ENCODE measurements at regions not wholly inside any gene's neighbourhood (a gene's known extent, or its start where the extent isn't known, plus 50 kb on each side); places are given as distances from the start of the nearest gene placed in this dataset.

DNA sequence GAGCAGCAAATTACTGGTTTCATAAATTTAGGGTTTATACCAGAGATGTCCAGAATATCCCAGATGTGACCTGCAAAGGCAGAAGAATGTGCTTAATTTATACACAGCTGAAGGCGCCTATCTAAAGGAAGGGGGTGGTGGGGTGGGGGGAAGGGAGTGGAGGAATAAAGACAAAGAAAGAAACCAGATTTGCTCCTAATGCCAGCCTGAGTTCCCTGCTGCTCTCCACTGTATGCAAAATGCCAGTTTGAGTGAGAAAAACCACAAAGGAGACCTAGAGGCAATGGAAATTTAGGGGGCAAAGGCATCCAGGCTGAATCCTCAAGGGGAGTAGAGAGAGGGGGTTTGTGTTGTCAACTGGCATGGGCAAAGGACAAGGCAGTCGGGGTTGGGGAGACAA is 161.5 kb upstream of the TOX3 start:
- H3F3A ChIP-seq (ENCODE audit: insufficient read depth, low read length) = no peaks in the 10 kb centered on the region
- no peaks in the 10 kb centered on the region for H3K9me3 ChIP-seq (ENCODE audit: low read length)
- no peaks in the 10 kb centered on the region for H4K20me1 ChIP-seq (ENCODE audit: insufficient read depth, low read length)
- no peaks in the 10 kb centered on the region for H3K4me1 ChIP-seq (ENCODE audit: insufficient read depth, low read length, severe bottlenecking)
- no peaks in the 10 kb centered on the region for H3K27me3 ChIP-seq (ENCODE audit: insufficient read depth, low read length)
- no peaks in the 10 kb centered on the region for H3K36me3 ChIP-seq (ENCODE audit: insufficient read depth, low read length)
- no peak overlapping the region for H3K27ac ChIP-seq (ENCODE audit: low read depth, low read length, poor library complexity, severe bottlenecking)
- no peak overlapping the region for H2AFZ ChIP-seq (ENCODE audit: low read length)
- TF ChIP-seq, protein P1, sequence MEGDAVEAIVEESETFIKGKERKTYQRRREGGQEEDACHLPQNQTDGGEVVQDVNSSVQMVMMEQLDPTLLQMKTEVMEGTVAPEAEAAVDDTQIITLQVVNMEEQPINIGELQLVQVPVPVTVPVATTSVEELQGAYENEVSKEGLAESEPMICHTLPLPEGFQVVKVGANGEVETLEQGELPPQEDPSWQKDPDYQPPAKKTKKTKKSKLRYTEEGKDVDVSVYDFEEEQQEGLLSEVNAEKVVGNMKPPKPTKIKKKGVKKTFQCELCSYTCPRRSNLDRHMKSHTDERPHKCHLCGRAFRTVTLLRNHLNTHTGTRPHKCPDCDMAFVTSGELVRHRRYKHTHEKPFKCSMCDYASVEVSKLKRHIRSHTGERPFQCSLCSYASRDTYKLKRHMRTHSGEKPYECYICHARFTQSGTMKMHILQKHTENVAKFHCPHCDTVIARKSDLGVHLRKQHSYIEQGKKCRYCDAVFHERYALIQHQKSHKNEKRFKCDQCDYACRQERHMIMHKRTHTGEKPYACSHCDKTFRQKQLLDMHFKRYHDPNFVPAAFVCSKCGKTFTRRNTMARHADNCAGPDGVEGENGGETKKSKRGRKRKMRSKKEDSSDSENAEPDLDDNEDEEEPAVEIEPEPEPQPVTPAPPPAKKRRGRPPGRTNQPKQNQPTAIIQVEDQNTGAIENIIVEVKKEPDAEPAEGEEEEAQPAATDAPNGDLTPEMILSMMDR (IDR thresholded peaks at IDR 0.05; ENCODE audit: low read length) = no peak
- no peak overlapping the region for H3K4me3 ChIP-seq (ENCODE audit: low read depth, low read length, poor library complexity, severe bottlenecking)
- no peak overlapping the region for H3K4me2 ChIP-seq (ENCODE audit: low read length)
- H3K79me2 ChIP-seq (ENCODE audit: insufficient read depth, low read length) = no peaks in the 10 kb centered on the region
- no peak overlapping the region for H3K9ac ChIP-seq (ENCODE audit: low read length)
- no peaks in the 10 kb centered on the region for H3K9me2 ChIP-seq (ENCODE audit: low read depth, low read length)

DNA sequence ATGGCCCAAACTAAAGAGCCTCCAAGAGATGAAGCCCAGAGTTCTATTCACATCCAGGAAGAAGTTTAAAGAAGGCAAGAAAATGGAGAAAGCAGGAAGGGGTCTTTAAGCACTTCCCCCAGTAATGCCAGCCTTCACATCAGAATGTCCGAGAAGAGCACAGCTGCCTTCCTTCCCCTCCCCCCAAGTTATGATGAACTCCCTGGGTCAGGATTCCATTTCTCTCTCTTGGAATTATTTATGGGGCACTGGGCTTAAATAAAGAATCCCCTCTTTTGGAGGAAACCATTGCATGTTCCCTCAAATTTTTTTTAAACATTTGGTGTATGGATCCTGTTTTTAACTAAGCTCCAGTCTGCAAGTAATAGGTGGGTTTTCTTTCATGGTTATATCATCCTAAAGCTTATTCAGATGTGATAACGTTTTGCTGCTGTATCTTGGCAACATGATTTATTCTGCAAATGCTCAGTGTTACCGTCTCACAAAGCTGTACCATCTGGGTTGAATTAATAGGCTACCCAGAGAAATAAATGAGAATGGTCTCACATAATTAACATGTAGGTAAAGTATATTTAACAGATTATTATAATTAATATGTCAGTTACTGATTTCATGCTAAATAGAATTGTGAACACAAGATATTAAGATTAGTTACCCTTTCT is 160.9 kb upstream of the TOX3 start:
- Histone ChIP-seq H3K4me3 (ENCODE audit: low read depth, low read length, poor library complexity, severe bottlenecking) (no peak overlapping the region), H3K27ac (ENCODE audit: low read depth, low read length, poor library complexity, severe bottlenecking) (no peak overlapping the region), H4K20me1 (ENCODE audit: insufficient read depth, low read length) (no peaks in the 10 kb centered on the region), H3K36me3 (ENCODE audit: insufficient read depth, low read length) (no peaks in the 10 kb centered on the region), H3K79me2 (ENCODE audit: insufficient read depth, low read length) (no peaks in the 10 kb centered on the region), H3K27me3 (ENCODE audit: insufficient read depth, low read length) (no peaks in the 10 kb centered on the region), H2AFZ (ENCODE audit: low read length) (no peak overlapping the region), H3K9ac (ENCODE audit: low read length) (no peak overlapping the region), H3K4me2 (ENCODE audit: low read length) (no peak overlapping the region), H3F3A (ENCODE audit: insufficient read depth, low read length) (no peaks in the 10 kb centered on the region), H3K9me3 (ENCODE audit: low read length) (no peaks in the 10 kb centered on the region), H3K9me2 (ENCODE audit: low read depth, low read length) (no peaks in the 10 kb centered on the region), H3K4me1 (ENCODE audit: insufficient read depth, low read length, severe bottlenecking) (no peaks in the 10 kb centered on the region)
- TF ChIP-seq, protein P1 (IDR thresholded peaks at IDR 0.05; ENCODE audit: low read length) = no peak
- no peak for TF ChIP-seq EZH2 (IDR thresholded peaks at IDR 0.05; ENCODE audit: borderline replicate concordance, low read length)

DNA sequence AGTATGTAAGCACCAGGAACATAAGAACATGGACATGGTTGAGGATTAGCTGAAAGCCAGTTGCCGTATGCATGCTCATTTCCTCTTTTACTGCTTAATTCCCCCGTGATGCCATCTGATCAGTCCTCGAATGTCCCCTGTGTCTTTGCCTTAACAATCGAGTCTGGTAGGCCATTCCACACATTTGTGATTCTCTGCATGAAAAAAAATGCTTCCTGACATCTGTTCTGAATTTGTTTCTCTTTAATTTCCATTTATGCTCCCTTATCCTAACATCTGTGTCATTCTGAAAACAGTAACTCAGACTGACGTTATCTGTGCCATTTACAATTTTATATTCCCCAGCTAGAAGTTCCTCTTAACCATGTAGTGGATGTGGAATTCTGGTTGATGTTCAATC is 158.2 kb upstream of the TOX3 start:
- no peak overlapping the region for H2AFZ ChIP-seq (ENCODE audit: low read length)
- TF ChIP-seq EZH2 (IDR thresholded peaks at IDR 0.05; ENCODE audit: borderline replicate concordance, low read length) = no peak
- TF ChIP-seq, protein P1 (IDR thresholded peaks at IDR 0.05; ENCODE audit: low read length) = no peak
- H3K9ac ChIP-seq (ENCODE audit: low read length) = no peak overlapping the region
- no peaks in the 10 kb centered on the region for H3K36me3 ChIP-seq (ENCODE audit: insufficient read depth, low read length)
- no peaks in the 10 kb centered on the region for H3K27me3 ChIP-seq (ENCODE audit: insufficient read depth, low read length)
- H3K4me3 ChIP-seq (ENCODE audit: low read depth, low read length, poor library complexity, severe bottlenecking) = no peak overlapping the region
- no peaks in the 10 kb centered on the region for H3K9me3 ChIP-seq (ENCODE audit: low read length)
- no peaks in the 10 kb centered on the region for H3F3A ChIP-seq (ENCODE audit: insufficient read depth, low read length)
- H3K9me2 ChIP-seq (ENCODE audit: low read depth, low read length) = no peaks in the 10 kb centered on the region
- H3K27ac ChIP-seq (ENCODE audit: low read depth, low read length, poor library complexity, severe bottlenecking) = no peak overlapping the region
- H3K4me2 ChIP-seq (ENCODE audit: low read length) = no peak overlapping the region
- H4K20me1 ChIP-seq (ENCODE audit: insufficient read depth, low read length) = no peaks in the 10 kb centered on the region
- no peaks in the 10 kb centered on the region for H3K79me2 ChIP-seq (ENCODE audit: insufficient read depth, low read length)
- H3K4me1 ChIP-seq (ENCODE audit: insufficient read depth, low read length, severe bottlenecking) = no peaks in the 10 kb centered on the region

Measured in OCI-LY1 (cell line).